Stimulated activated CD8-positive, alpha-beta memory T cell treated with anti-CD3 and anti-CD28 coated beads, Interleukin-12 subunit alpha, Interleukin-12 subunit beta, amount 100 ng/mL, for 24 hours (primary cell): ENCODE measurements at regions not wholly inside any gene's neighbourhood (a gene's known extent, or its start where the extent isn't known, plus 50 kb on each side); places are given as distances from the start of the nearest gene placed in this dataset.
A peak's percentile ranks its signal among the peaks of the same experiment; 100 is the strongest.

Experiments
- DNase-seq: peaks from one replicate; pipeline ENCODE4 v3.0.0-alpha.2; 2020; ENCODE audit errors: extremely low read depth

GRCh38 chr13:76516586-76516985, 369.6 kb downstream of the KCTD12 start:
- no peak for DNase-seq

GRCh38 chr13:76516013-76516412, 370.2 kb downstream of the KCTD12 start:
- DNase-seq, result no peak

- DNase-seq, result no peak
Measured at GRCh38 chr13:76512721-76513145, 373.5 kb downstream of the KCTD12 start.

GRCh38 chr13:76505437-76505836, 380.8 kb downstream of the KCTD12 start:
- DNase-seq, result no peak

- DNase-seq, result no peak
Measured at GRCh38 chr13:76503766-76504165, 382.4 kb downstream of the KCTD12 start.

GRCh38 chr13:76503291-76503690, 382.9 kb downstream of the KCTD12 start:
- DNase-seq, result no peak

GRCh38 chr13:76500894-76501293, 385.3 kb downstream of the KCTD12 start:
- no peak for DNase-seq

- no peak for DNase-seq
Measured at GRCh38 chr13:76499891-76500290, 386.3 kb downstream of the KCTD12 start.

- no peak for DNase-seq
Measured at GRCh38 chr13:76489274-76489673, 396.9 kb downstream of the KCTD12 start.

GRCh38 chr13:76481738-76482137, 404.5 kb downstream of the KCTD12 start:
- no peak for DNase-seq

- DNase-seq, result no peak
Measured at GRCh38 chr13:76474966-76475365, 411.2 kb downstream of the KCTD12 start.

- DNase-seq, result no peak
Measured at GRCh38 chr13:76474356-76474755, 411.8 kb downstream of the KCTD12 start.

- peak; percentile 15 for DNase-seq
Measured at GRCh38 chr13:76473552-76474134, 412.6 kb downstream of the KCTD12 start.

GRCh38 chr13:76472916-76473315, 413.3 kb downstream of the KCTD12 start:
- no peak for DNase-seq

GRCh38 chr13:76471486-76471885, 414.7 kb downstream of the KCTD12 start:
- DNase-seq, result no peak

- no peak for DNase-seq
Measured at GRCh38 chr13:76470991-76471390, 415.2 kb downstream of the KCTD12 start.

- no peak for DNase-seq
Measured at GRCh38 chr13:76466043-76466442, 420.2 kb downstream of the KCTD12 start.

GRCh38 chr13:76463314-76463713, 422.9 kb downstream of the KCTD12 start:
- DNase-seq, result no peak

- DNase-seq, result no peak
Measured at GRCh38 chr13:76461999-76462398, 424.2 kb downstream of the KCTD12 start.

- DNase-seq, result no peak
Measured at GRCh38 chr13:76461484-76461883, 424.7 kb downstream of the KCTD12 start.

GRCh38 chr13:76459863-76460262, 426.3 kb downstream of the KCTD12 start:
- DNase-seq, result no peak

GRCh38 chr13:76455960-76456359, 430.2 kb downstream of the KCTD12 start:
- no peak for DNase-seq

GRCh38 chr13:76454991-76455390, 431.2 kb downstream of the KCTD12 start:
- no peak for DNase-seq

GRCh38 chr13:76449716-76450115, 436.5 kb downstream of the KCTD12 start:
- DNase-seq, result no peak
